CD14-positive monocyte (primary cell): ENCODE measurements at regions not wholly inside any gene's neighbourhood (a gene's known extent, or its start where the extent isn't known, plus 50 kb on each side); places are given as distances from the start of the nearest gene placed in this dataset.
A peak's percentile ranks its signal among the peaks of the same experiment; 100 is the strongest.

Experiments used
- DNase-seq, 3 donors: peaks; one replicate each; pipeline ENCODE4 v3.0.0-alpha.2; 2011 to 2022
- H2AFZ ChIP-seq: 2 replicates; pipeline ENCODE4 v1.6.0; 2012; ENCODE audit warnings: mild to moderate bottlenecking, low read depth, low read length, inconsistent platforms; ENCODE audit not compliant: insufficient read depth, poor library complexity, severe bottlenecking
- H3K27ac ChIP-seq, 2 donors: 1 replicate in 1 of 2; 2 replicates in 1 of 2; pipeline ENCODE4 v1.5.1; 2012 to 2013; ENCODE audit warnings: low read length in 2 of 2, control low read depth in 1 of 2, inconsistent platforms in 1 of 2, low read depth in 1 of 2, mild to moderate bottlenecking in 1 of 2
- H3K27me3 ChIP-seq, 2 donors: one replicate each; pipeline versions ENCODE4 v1.6.0 to v1.6.1; 2011 to 2013; ENCODE audit warnings: low read length in 2 of 2; ENCODE audit not compliant: control insufficient read depth in 2 of 2, insufficient read depth in 2 of 2
- H3K36me3 ChIP-seq, 2 donors: replicated peaks in 1 of 2; 1 replicate in 1 of 2; 2 replicates in 1 of 2; pipeline versions ENCODE4 v1.5.1 to v1.6.1; 2012 to 2013; ENCODE audit warnings: low read length in 2 of 2, control low read depth in 1 of 2, inconsistent platforms in 1 of 2, mild to moderate bottlenecking in 1 of 2; ENCODE audit not compliant: insufficient read depth in 2 of 2, control insufficient read depth in 1 of 2
- H3K4me1 ChIP-seq, 2 donors: 1 replicate in 1 of 2; 2 replicates in 1 of 2; pipeline versions ENCODE4 v1.5.1 to v1.6.1; 2012 to 2013; ENCODE audit warnings: low read length in 2 of 2, control low read depth in 1 of 2, inconsistent platforms in 1 of 2, mild to moderate bottlenecking in 1 of 2, moderate library complexity in 1 of 2; ENCODE audit not compliant: insufficient read depth in 2 of 2, control insufficient read depth in 1 of 2
- H3K4me2 ChIP-seq: replicated peaks from 2 replicates; pipeline ENCODE3; 2012; ENCODE audit warnings: low read length, moderate library complexity, mild to moderate bottlenecking; ENCODE audit not compliant: poor library complexity, severe bottlenecking; ENCODE audit errors: extremely low read depth
- H3K4me3 ChIP-seq, 3 experiments: fragments of 200-600 bp in 1 of 3; sonication (generic) in 1 of 3; replicated peaks in 1 of 3; 1 replicate in 2 of 3; 2 replicates in 1 of 3; pipeline ENCODE4 v1.5.1; 2011 to 2013; ENCODE audit warnings: low read length in 3 of 3, mild to moderate bottlenecking in 3 of 3, control low read depth in 2 of 3, low read depth in 2 of 3, inconsistent platforms in 1 of 3, moderate library complexity in 1 of 3
- H3K79me2 ChIP-seq: 2 replicates; pipeline ENCODE4 v1.6.0; 2012; ENCODE audit warnings: mild to moderate bottlenecking, control low read depth, inconsistent platforms, low read length, moderate library complexity; ENCODE audit not compliant: insufficient read depth
- H3K9ac ChIP-seq: 2 replicates; pipeline ENCODE4 v1.6.0; 2017; ENCODE audit warnings: low read length, mild to moderate bottlenecking; ENCODE audit not compliant: insufficient read depth, poor library complexity, severe bottlenecking
- H3K9me3 ChIP-seq, 2 donors: replicated peaks in 1 of 2; 1 replicate in 1 of 2; 2 replicates in 1 of 2; pipeline versions ENCODE4 v1.5.1 to v1.6.1; 2012 to 2013; ENCODE audit warnings: low read length in 2 of 2, control low read depth in 1 of 2; ENCODE audit not compliant: control insufficient read depth in 1 of 2, insufficient read depth in 1 of 2
- H4K20me1 ChIP-seq: 2 replicates; pipeline ENCODE4 v1.6.0; 2012; ENCODE audit warnings: mild to moderate bottlenecking, low read length, control low read depth, moderate library complexity; ENCODE audit not compliant: insufficient read depth
- H3K27ac Mint-ChIP-seq, 7 donors: one replicate each; pipeline ENCODE4 v1.8.0; 2020; ENCODE audit warnings: mild to moderate bottlenecking in 7 of 7, mixed read lengths in 7 of 7, moderate library complexity in 6 of 7, inconsistent platforms in 2 of 7
- H3K27me3 Mint-ChIP-seq, 3 donors: one replicate each; pipeline ENCODE4 v1.8.0; 2021 to 2022; ENCODE audit warnings: low read depth in 3 of 3, mild to moderate bottlenecking in 3 of 3, mixed read lengths in 3 of 3, moderate library complexity in 3 of 3, inconsistent platforms in 1 of 3
- H3K36me3 Mint-ChIP-seq, 2 donors: one replicate each; pipeline ENCODE4 v1.8.0; 2020; ENCODE audit warnings: mixed read lengths in 2 of 2, inconsistent platforms in 1 of 2, mild to moderate bottlenecking in 1 of 2
- H3K4me1 Mint-ChIP-seq: one replicate; pipeline ENCODE4 v1.8.0; 2020; ENCODE audit warnings: mild to moderate bottlenecking, mixed read lengths
- H3K4me3 Mint-ChIP-seq, 2 donors: one replicate each; pipeline ENCODE4 v1.8.0; 2020; ENCODE audit warnings: mild to moderate bottlenecking in 2 of 2, mixed read lengths in 2 of 2, moderate library complexity in 1 of 2
- H3K9me3 Mint-ChIP-seq, 7 donors: one replicate each; pipeline ENCODE4 v1.8.0; 2020 to 2022; ENCODE audit warnings: mixed read lengths in 7 of 7, mild to moderate bottlenecking in 6 of 7, moderate library complexity in 6 of 7, inconsistent platforms in 2 of 7
- WGBS: methylation state at CpG from one replicate; pipeline ENCODE4 v1.1.5; 2013; ENCODE audit warnings: missing lambda C conversion rate; ENCODE audit not compliant: insufficient coverage; 5-methylcytosine and 5-hydroxymethylcytosine counted together
- intact Hi-C, 2 donors: fragments of 100-400 bp; cut with micrococcal nuclease; formaldehyde crosslinking; loops; one replicate each; pipeline versions ENCODE4 v1.15.0 to v1.15.1; 2023
- TF ChIP-seq, protein P1 (sequence below): fragments of 200-600 bp; IDR thresholded peaks from one replicate; pipeline ENCODE4 v1.8.0; 2022; ENCODE audit warnings: antibody characterized with exemption, mild to moderate bottlenecking

DNA sequence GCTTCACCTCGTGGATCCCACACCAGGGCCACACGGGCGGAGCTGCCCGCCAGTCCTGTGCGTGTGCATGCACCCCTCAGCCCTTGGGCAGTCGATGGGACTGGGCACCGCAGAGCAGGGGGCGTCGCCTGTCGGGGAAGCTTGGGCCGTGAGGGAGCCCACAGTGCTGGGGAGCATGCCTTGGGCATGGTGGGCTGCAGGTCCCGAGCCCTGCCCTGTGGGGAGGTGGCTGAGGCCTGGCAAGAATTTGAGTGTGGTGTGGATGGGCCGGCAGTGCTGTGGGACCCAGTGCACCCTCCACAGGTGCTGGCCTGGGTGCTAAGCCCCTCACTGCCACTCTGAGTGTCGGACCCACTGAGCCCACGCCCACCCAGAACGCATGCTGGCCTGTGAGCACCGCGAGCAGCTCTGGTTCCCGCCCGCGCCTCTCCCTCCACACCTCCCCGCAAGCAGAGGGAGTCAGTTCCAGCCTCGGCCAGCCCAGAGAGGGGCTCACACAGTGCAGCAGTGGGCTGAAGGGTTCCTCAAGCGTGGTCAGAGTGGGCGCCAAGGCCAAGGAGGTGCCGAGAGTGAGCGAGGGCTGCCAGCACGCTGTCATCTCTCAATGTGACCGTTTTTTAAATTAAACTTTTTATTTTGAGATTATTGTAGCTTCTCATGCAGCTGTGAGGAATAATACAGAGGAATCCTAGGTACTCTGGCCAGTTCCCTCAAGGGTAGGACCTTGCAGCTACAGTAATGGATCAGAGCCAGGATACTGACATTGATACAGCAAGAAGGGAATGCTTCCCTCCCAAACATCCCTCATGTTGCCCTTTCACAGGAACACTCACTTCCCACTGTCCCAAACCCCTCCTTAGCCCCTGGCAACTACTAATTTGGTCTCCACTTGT lies 127.7 kb downstream of the CRYBB2 start:
- H3K79me2 ChIP-seq, result no peaks in the 10 kb centered on the region
- H4K20me1 ChIP-seq, result no peaks in the 10 kb centered on the region
- intact Hi-C loops, result no loop called here
- H3K4me1 Mint-ChIP-seq, result no peaks in the 10 kb centered on the region
- H3K9me3 ChIP-seq, result peaks cover 0 to 4% of the 10 kb centered on the region in 2 donors
- no peak overlapping the region for H3K4me3 ChIP-seq
- peaks cover 40 to 59% of the 10 kb centered on the region in 2 donors for H3K36me3 Mint-ChIP-seq
- H3K4me2 ChIP-seq, result no peak overlapping the region
- no peaks in the 10 kb centered on the region for H3K4me1 ChIP-seq
- 96% methylated on average over 22 of the region's 29 CpGs for WGBS
- H3K27ac ChIP-seq, result no peak overlapping the region
- TF ChIP-seq, protein P1, sequence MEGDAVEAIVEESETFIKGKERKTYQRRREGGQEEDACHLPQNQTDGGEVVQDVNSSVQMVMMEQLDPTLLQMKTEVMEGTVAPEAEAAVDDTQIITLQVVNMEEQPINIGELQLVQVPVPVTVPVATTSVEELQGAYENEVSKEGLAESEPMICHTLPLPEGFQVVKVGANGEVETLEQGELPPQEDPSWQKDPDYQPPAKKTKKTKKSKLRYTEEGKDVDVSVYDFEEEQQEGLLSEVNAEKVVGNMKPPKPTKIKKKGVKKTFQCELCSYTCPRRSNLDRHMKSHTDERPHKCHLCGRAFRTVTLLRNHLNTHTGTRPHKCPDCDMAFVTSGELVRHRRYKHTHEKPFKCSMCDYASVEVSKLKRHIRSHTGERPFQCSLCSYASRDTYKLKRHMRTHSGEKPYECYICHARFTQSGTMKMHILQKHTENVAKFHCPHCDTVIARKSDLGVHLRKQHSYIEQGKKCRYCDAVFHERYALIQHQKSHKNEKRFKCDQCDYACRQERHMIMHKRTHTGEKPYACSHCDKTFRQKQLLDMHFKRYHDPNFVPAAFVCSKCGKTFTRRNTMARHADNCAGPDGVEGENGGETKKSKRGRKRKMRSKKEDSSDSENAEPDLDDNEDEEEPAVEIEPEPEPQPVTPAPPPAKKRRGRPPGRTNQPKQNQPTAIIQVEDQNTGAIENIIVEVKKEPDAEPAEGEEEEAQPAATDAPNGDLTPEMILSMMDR, result no peak
- no peak for DNase-seq
- H3K27me3 Mint-ChIP-seq, result peaks cover 0 to 1% (median 0%) of the 10 kb centered on the region in 3 donors
- peaks cover 0 to 20% (median 12%) of the 10 kb centered on the region in 7 donors for H3K9me3 Mint-ChIP-seq
- H3K4me3 Mint-ChIP-seq, result no peak overlapping the region
- peak overlapping the region in 1 of 7 donors; percentile 36 for H3K27ac Mint-ChIP-seq
- no peak overlapping the region for H2AFZ ChIP-seq
- H3K27me3 ChIP-seq, result no peaks in the 10 kb centered on the region
- H3K9ac ChIP-seq, result no peak overlapping the region
- H3K36me3 ChIP-seq, result peaks cover 25 to 53% of the 10 kb centered on the region in 2 donors

DNA sequence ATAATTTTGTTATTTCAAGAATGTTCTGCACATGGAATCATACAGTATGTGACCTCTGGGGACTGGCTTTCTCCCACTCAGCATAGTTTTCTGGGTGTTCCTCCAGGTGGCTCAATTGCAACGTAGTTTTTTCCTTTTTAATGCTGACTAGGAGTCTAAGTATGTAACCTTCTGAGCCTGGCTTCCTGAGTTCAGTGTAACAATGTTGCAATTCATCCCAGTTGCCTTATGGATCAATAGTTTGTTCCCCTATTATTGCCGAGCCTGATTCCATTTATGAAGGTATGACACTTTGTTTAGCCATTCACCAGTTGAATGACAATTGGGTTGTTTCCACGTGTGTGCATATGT lies 128.3 kb downstream of the CRYBB2 start:
- Histone ChIP-seq H3K36me3 (peaks cover 31 to 60% of the 10 kb centered on the region in 2 donors), H3K4me2 (no peak overlapping the region), H3K4me1 (no peaks in the 10 kb centered on the region), H3K9me3 (peaks cover 0 to 4% of the 10 kb centered on the region in 2 donors), H2AFZ (no peak overlapping the region), H3K27me3 (no peaks in the 10 kb centered on the region), H4K20me1 (no peaks in the 10 kb centered on the region), H3K9ac (no peak overlapping the region), H3K79me2 (no peaks in the 10 kb centered on the region), H3K4me3 (no peak overlapping the region), H3K27ac (no peak overlapping the region)
- H3K27me3 Mint-ChIP-seq, result peaks cover 0 to 1% (median 0%) of the 10 kb centered on the region in 3 donors
- no peak for DNase-seq
- H3K27ac Mint-ChIP-seq, result no peak overlapping the region
- peaks cover 46 to 66% of the 10 kb centered on the region in 2 donors for H3K36me3 Mint-ChIP-seq
- 100% methylated on average over 1 of the region's 3 CpGs for WGBS
- H3K4me3 Mint-ChIP-seq, result no peak overlapping the region
- intact Hi-C loops, result no loop called here
- TF ChIP-seq, protein P1, result no peak
- H3K4me1 Mint-ChIP-seq, result no peaks in the 10 kb centered on the region
- peaks cover 0 to 17% (median 12%) of the 10 kb centered on the region in 7 donors for H3K9me3 Mint-ChIP-seq
